DND-41 (cell line): ENCODE measurements at regions not wholly inside any gene's neighbourhood (a gene's known extent, or its start where the extent isn't known, plus 50 kb on each side); places are given as distances from the start of the nearest gene placed in this dataset.

Source experiments
- ATAC-seq: fragments of 200-7000 bp; cut with Tn5 transposase; 3 replicates; pipeline ENCODE4 v1.9.1; 2021; ENCODE audit warnings: low read depth; ENCODE audit not compliant: insufficient read depth
- DNase-seq: peaks from one replicate; pipeline ENCODE4 v3.0.0-alpha.2; 2020
- H2AFZ ChIP-seq: 2 replicates; pipeline ENCODE4 v1.6.0; 2012; ENCODE audit warnings: low read depth, low read length
- H3K27ac ChIP-seq: 2 replicates; pipeline ENCODE4 v1.5.1; 2012; ENCODE audit warnings: low read length, inconsistent platforms
- H3K27me3 ChIP-seq: fragments of 200-600 bp; sonication (generic); 2 replicates; pipeline ENCODE4 v1.6.0; 2012; ENCODE audit warnings: low read length, mild to moderate bottlenecking, inconsistent platforms; ENCODE audit not compliant: insufficient read depth, poor library complexity
- H3K36me3 ChIP-seq: 2 replicates; pipeline ENCODE4 v1.5.1; 2012; ENCODE audit warnings: low read length, inconsistent platforms; ENCODE audit not compliant: insufficient read depth
- H3K4me1 ChIP-seq: 2 replicates; pipeline ENCODE4 v1.5.1; 2012; ENCODE audit warnings: mild to moderate bottlenecking, low read length; ENCODE audit not compliant: insufficient read depth
- H3K4me2 ChIP-seq: 2 replicates; pipeline ENCODE4 v1.6.0; 2012; ENCODE audit warnings: mild to moderate bottlenecking, moderate library complexity, low read length, inconsistent platforms; ENCODE audit not compliant: insufficient read depth
- H3K4me3 ChIP-seq, 2 experiments: fragments of 200-600 bp in 1 of 2; shearing (Covaris generic) in 1 of 2; 2 replicates each; pipeline ENCODE4 v1.5.1; 2012 to 2016; ENCODE audit warnings: inconsistent platforms in 2 of 2, low read length in 2 of 2, mild to moderate bottlenecking in 2 of 2, low read depth in 1 of 2, moderate library complexity in 1 of 2
- H3K79me2 ChIP-seq: 2 replicates; pipeline ENCODE4 v1.6.0; 2012; ENCODE audit warnings: low read length, inconsistent platforms; ENCODE audit not compliant: insufficient read depth
- H3K9ac ChIP-seq: 2 replicates; pipeline ENCODE4 v1.6.0; 2012; ENCODE audit warnings: low read depth, mild to moderate bottlenecking, inconsistent platforms, low read length, moderate library complexity
- H3K9me3 ChIP-seq: 2 replicates; pipeline ENCODE4 v1.5.1; 2012; ENCODE audit warnings: low read length, moderate library complexity, mild to moderate bottlenecking, inconsistent platforms; ENCODE audit not compliant: insufficient read depth, severe bottlenecking
- H4K20me1 ChIP-seq: 2 replicates; pipeline ENCODE4 v1.6.0; 2012; ENCODE audit warnings: low read length; ENCODE audit not compliant: insufficient read depth
- CTCF ChIP-seq: IDR thresholded peaks from 2 replicates; pipeline ENCODE4 v1.5.1; 2012; ENCODE audit warnings: borderline replicate concordance, low read length, moderate library complexity, mild to moderate bottlenecking; ENCODE audit not compliant: poor library complexity, severe bottlenecking; ENCODE audit errors: extremely low read depth
- EZH2 ChIP-seq: IDR thresholded peaks from 3 replicates; pipeline ENCODE4 v1.6.1; 2012; ENCODE audit warnings: borderline replicate concordance, low read depth, mild to moderate bottlenecking, moderate library complexity, low read length, inconsistent platforms; ENCODE audit not compliant: severe bottlenecking

GRCh38 chr10:125553091-125553490 lies 129.9 kb downstream of the TEX36 start:
- no peak overlapping the region for H3K27ac ChIP-seq
- TF ChIP-seq CTCF (no peak), EZH2 (no peak)

GRCh38 chr10:125551247-125551646 lies 131.7 kb downstream of the TEX36 start:
- DNase-seq (no peak), ATAC-seq (no peak)
- Histone ChIP-seq H3K4me2 (no peak overlapping the region), H3K9me3 (no peaks in the 10 kb centered on the region), H3K36me3 (no peaks in the 10 kb centered on the region), H3K27ac (no peak overlapping the region), H2AFZ (no peak overlapping the region), H4K20me1 (no peaks in the 10 kb centered on the region), H3K4me1 (no peaks in the 10 kb centered on the region), H3K4me3 (no peak overlapping the region), H3K9ac (no peak overlapping the region), H3K27me3 (peaks cover 10% of the 10 kb centered on the region), H3K79me2 (no peaks in the 10 kb centered on the region)
- TF ChIP-seq EZH2 (no peak), CTCF (no peak)

More at GRCh38 chr10:125553091-125553490, 129.9 kb downstream of the TEX36 start:
- Histone ChIP-seq H3K36me3 (no peaks in the 10 kb centered on the region), H3K9me3 (no peaks in the 10 kb centered on the region), H3K79me2 (no peaks in the 10 kb centered on the region), H3K4me2 (no peak overlapping the region), H3K4me1 (no peaks in the 10 kb centered on the region), H3K9ac (no peak overlapping the region), H3K27me3 (peaks cover 12% of the 10 kb centered on the region), H4K20me1 (no peaks in the 10 kb centered on the region), H3K4me3 (no peak overlapping the region), H2AFZ (no peak overlapping the region)
- DNase-seq (no peak), ATAC-seq (no peak)

GRCh38 chr10:125550362-125550761 lies 132.6 kb downstream of the TEX36 start:
- no peak overlapping the region for H3K9ac ChIP-seq
- no peak overlapping the region for H3K4me2 ChIP-seq
- H3K4me1 ChIP-seq = no peaks in the 10 kb centered on the region
- H3K9me3 ChIP-seq = no peaks in the 10 kb centered on the region
- H2AFZ ChIP-seq = no peak overlapping the region
- no peaks in the 10 kb centered on the region for H3K36me3 ChIP-seq
- no peak for ATAC-seq
- H3K27ac ChIP-seq = no peak overlapping the region
- no peaks in the 10 kb centered on the region for H4K20me1 ChIP-seq
- H3K27me3 ChIP-seq = peaks cover 8% of the 10 kb centered on the region
- no peak overlapping the region for H3K4me3 ChIP-seq
- no peak for TF ChIP-seq EZH2
- no peak for TF ChIP-seq CTCF
- no peak for DNase-seq
- no peaks in the 10 kb centered on the region for H3K79me2 ChIP-seq

- H3K4me1 ChIP-seq = no peaks in the 10 kb centered on the region
- H4K20me1 ChIP-seq = no peaks in the 10 kb centered on the region
- ATAC-seq (no peak), DNase-seq (no peak)
- no peak overlapping the region for H3K27ac ChIP-seq
- no peaks in the 10 kb centered on the region for H3K79me2 ChIP-seq
- TF ChIP-seq EZH2 (no peak), CTCF (no peak)
- no peak overlapping the region for H3K9ac ChIP-seq
- peaks cover 8% of the 10 kb centered on the region for H3K27me3 ChIP-seq
- no peak overlapping the region for H3K4me2 ChIP-seq
- no peak overlapping the region for H2AFZ ChIP-seq
- no peak overlapping the region for H3K4me3 ChIP-seq
- H3K9me3 ChIP-seq = no peaks in the 10 kb centered on the region
- no peaks in the 10 kb centered on the region for H3K36me3 ChIP-seq
Observed at GRCh38 chr10:125549653-125550052, 133.3 kb downstream of the TEX36 start.
